Thyroid gland (tissue), 4 donors: ENCODE measurements at regions not wholly inside any gene's neighbourhood (a gene's known extent, or its start where the extent isn't known, plus 50 kb on each side); places are given as distances from the start of the nearest gene placed in this dataset.
"Not testable (repeated sequence)": the region's sequence is repeated elsewhere in the genome, so short reads cannot be mapped to it uniquely, and the experiment has no call there.

Experiments
- CTCF ChIP-seq, 6 experiments: fragments of 200-600 bp in 3 of 6; fragments of 450-650 bp in 3 of 6; sonication (generic) in 3 of 6; IDR thresholded peaks; one replicate each; pipeline ENCODE4 v1.5.1; 2016 to 2019; ENCODE audit warnings: antibody characterized with exemption in 6 of 6, mild to moderate bottlenecking in 2 of 6, inconsistent platforms in 1 of 6, moderate library complexity in 1 of 6
- POLR2A ChIP-seq, 2 donors: fragments of 450-650 bp; IDR thresholded peaks; one replicate each; pipeline ENCODE4 v1.6.1; 2017; ENCODE audit warnings: antibody characterized with exemption in 2 of 2, mild to moderate bottlenecking in 2 of 2, moderate library complexity in 1 of 2

GRCh38 chr14:101266441-101266840 lies 294.9 kb upstream of the DIO3 start:
- not testable (repeated sequence) for TF ChIP-seq CTCF, POLR2A (IDR thresholded peaks at IDR 0.05)
